ENCODE measurements at regions not wholly inside any gene's neighbourhood (a gene's known extent, or its start where the extent isn't known, plus 50 kb on each side); places are given as distances from the start of the nearest gene placed in this dataset.

DNA sequence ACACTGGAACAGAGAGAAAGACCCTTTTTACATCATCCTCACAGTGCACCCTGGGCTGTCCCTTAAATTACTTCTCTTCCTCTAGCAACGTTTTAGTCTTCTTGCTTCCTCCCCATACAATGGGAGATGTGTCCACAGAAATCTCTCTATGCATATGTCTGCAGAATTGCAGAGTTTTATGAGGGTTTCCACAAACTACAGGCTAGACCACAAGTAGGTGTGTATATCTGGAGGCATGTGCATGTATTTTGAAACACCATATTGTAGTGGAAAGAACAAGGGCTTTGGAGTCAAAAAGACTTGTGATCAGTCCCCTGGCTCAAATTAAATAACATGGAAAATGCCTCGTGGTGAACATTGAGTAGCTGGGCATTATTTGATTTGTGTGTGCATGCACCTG is 121.3 kb upstream of the IPO9 start:
- no peak for TF ChIP-seq ZFX (IDR thresholded peaks at IDR 0.05)
- TF ChIP-seq, protein P1, sequence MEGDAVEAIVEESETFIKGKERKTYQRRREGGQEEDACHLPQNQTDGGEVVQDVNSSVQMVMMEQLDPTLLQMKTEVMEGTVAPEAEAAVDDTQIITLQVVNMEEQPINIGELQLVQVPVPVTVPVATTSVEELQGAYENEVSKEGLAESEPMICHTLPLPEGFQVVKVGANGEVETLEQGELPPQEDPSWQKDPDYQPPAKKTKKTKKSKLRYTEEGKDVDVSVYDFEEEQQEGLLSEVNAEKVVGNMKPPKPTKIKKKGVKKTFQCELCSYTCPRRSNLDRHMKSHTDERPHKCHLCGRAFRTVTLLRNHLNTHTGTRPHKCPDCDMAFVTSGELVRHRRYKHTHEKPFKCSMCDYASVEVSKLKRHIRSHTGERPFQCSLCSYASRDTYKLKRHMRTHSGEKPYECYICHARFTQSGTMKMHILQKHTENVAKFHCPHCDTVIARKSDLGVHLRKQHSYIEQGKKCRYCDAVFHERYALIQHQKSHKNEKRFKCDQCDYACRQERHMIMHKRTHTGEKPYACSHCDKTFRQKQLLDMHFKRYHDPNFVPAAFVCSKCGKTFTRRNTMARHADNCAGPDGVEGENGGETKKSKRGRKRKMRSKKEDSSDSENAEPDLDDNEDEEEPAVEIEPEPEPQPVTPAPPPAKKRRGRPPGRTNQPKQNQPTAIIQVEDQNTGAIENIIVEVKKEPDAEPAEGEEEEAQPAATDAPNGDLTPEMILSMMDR (conservative IDR thresholded peaks at IDR 0.05) = no peak
- no peak overlapping the region for H3K27ac ChIP-seq

DNA sequence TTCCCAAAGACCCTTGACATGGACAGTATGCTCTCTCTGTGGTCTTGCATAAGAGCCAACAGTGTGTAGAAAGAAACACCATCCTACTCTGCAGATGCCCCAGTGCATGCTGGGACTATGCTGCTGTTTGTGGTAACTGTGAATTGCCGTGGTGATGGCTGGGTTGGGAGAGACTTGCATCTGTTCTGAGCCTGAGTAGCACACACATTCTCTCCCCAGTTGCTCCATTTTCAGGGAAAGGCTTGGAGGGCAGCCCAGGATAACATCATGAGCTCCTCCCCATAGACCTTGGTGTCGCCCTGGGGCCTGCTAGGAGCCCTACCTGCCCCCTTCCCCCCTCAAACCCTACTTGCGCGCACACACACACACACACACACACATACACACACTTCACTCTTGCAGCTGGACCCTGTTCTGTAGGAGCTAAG is 120.9 kb upstream of the IPO9 start:
- no peak for TF ChIP-seq ZFX (IDR thresholded peaks at IDR 0.05)
- TF ChIP-seq, protein P1 (conservative IDR thresholded peaks at IDR 0.05) = no peak
- no peak overlapping the region for H3K27ac ChIP-seq

- TF ChIP-seq ZFX (IDR thresholded peaks at IDR 0.05) = no peak
- TF ChIP-seq, protein P1 (conservative IDR thresholded peaks at IDR 0.05) = no peak
- no peak overlapping the region for H3K27ac ChIP-seq
Observed at GRCh38 chr1:201708691-201709090, 120.3 kb upstream of the IPO9 start.

- H3K27ac ChIP-seq = no peak overlapping the region
Observed at GRCh38 chr1:201709564-201710295, 119.2 kb upstream of the IPO9 start.

GRCh38 chr1:201710632-201711597 is 118.0 kb upstream of the IPO9 start:
- H3K27ac ChIP-seq = no peak overlapping the region
- TF ChIP-seq, protein P1 (conservative IDR thresholded peaks at IDR 0.05) = no peak
- no peak for TF ChIP-seq ZFX (IDR thresholded peaks at IDR 0.05)

More at GRCh38 chr1:201709564-201710295, 119.2 kb upstream of the IPO9 start:
- TF ChIP-seq, protein P1 (conservative IDR thresholded peaks at IDR 0.05) = peak; percentile 94
- TF ChIP-seq ZFX (IDR thresholded peaks at IDR 0.05) = no peak

DNA sequence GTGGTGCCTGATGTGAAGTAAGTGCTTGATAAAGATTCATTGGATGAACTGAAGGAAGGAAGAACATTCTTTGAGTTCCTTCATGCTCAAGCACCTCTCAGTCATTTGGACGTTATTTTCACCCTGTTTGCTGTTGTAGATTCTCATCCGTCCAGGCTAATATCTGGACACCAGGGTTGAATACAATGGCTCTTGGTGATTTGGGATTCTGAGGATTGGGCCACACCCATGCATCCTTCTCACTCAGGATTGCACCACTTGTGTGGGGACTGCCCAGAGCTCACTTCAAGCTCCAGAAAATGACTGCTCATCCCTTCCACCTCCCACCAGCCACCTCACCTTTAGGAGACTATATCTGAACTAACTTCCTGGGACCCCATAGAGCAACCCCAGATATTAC is 117.1 kb upstream of the IPO9 start:
- no peak for TF ChIP-seq ZFX (IDR thresholded peaks at IDR 0.05)
- TF ChIP-seq, protein P1 (conservative IDR thresholded peaks at IDR 0.05) = no peak
- H3K27ac ChIP-seq = no peak overlapping the region

Measured in C4-2B (cell line).